Dermis blood vessel endothelial cell (primary cell): ENCODE measurements at regions not wholly inside any gene's neighbourhood (a gene's known extent, or its start where the extent isn't known, plus 50 kb on each side); places are given as distances from the start of the nearest gene placed in this dataset.

ENCODE experiments used
- DNase-seq: peaks from one replicate; pipeline ENCODE4 v3.0.0; 2010

DNA sequence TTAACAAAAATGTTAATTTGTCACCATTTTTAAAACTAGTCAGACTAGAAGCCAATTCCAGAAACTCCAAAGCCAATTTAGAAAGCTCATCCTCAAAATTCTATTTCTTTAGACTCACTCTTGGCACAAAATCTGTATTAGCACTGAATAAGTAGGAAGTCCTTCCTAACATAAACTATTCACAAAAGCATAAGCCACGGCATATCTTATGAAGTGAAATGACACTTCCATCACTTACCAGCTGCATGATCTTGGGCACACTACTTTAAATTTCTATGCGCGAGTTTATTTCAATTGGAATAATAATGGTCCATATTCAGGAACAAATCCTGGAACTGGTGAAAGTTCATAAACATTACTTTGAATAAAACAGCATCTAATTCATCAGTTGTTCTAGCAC, 1544.0 kb downstream of the TECRL start:
- no peak for DNase-seq

DNA sequence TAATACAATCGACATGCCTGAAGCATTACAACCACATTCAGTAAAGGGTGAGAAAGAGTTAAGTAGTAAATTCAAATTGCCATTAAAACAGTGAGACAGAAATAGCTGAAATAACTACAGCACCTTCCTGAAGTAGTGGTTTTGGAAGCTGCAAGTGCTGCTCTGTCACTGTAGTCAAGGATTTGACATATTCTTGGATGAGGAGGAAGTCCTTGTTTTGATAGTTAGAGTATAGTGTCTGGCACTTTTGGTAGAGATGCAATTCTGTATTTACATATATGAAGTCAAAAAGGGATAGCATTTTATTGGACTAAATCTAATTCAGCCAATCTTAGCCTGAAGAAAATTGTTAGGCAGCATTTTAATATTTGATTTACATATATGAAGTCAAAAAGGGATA, 1559.6 kb downstream of the TECRL start:
- no peak for DNase-seq

DNA sequence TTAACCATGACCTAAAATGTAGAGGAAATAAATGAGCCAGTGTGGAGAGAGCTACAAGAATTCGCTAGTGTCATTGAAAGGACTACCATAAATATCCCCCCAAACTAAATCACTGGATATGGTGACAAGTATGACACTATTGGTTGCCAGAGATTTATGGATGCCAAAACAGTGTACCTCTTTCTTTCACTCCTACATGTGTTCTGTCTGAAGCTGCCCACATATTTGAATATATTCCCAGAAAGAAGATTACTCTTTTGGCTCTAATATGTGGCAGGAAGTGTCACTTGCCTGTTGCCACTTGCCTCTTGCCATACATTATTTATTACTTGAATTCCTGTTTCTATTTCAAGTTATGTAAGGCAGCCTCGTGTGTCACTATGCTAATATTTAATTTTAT, 1573.6 kb downstream of the TECRL start:
- DNase-seq, result no peak

DNA sequence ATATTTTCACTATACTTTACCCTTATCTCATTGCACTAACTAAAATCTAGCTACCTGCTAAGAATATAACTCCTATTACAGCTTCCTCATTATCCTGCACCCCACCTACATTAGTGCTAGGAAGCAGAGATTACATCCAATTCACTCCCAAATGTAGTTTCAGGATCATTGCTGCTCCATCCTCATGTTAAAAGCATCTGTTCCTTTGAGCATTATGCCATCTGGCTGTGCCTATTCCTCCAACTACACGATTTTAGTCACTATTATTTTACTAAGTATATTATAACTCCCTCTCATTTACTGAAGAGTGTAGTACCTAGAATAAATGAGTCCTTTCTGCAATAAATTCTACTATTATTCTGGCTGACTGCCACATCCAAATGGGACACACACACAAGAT, 1586.9 kb downstream of the TECRL start:
- DNase-seq, result no peak

DNA sequence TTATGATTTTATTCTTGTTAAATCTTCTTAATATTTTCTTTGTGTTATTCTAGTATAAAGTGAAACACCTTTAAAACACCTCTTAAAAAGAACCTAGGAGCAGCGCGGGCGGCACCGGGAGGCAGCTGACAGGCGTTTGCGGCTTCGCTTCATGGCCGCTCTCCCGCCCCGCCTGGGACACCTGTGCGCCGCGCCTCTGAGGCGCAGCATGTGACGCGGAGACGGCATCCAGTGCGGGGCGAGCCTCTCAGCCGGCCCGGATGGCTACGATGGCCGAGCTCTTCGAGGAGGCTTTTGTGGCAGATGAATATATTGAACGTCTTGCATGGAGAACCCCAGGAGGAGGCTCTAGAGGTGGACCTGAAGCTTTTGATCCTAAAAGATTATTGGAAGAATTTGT, 1592.7 kb downstream of the TECRL start:
- DNase-seq, result no peak

DNA sequence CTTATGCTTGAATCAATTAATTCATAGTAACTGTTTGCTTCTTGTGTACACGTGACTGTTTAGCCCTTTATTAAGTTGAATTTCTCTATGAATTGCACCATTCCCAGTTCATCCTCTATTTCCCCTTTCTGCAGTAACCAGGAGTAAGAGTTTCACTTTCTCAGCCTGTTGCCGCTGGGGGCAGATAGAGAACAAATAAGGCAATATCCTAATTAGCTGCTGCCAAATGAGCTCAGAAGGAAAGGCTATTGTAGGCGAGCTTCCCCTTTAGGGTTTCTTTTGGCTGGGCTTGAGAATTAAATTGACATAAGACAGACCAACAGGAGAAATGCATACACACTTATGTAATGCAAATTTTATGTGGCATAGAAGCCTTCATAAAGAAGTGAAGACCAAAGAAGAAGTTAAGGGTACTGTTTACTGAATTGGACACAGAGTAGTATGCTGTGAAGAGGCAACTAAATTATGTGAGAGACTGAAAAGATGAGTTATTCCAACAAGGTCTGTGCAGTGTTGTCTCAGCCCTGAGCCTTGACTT, 1594.7 kb downstream of the TECRL start:
- DNase-seq, result no peak

DNA sequence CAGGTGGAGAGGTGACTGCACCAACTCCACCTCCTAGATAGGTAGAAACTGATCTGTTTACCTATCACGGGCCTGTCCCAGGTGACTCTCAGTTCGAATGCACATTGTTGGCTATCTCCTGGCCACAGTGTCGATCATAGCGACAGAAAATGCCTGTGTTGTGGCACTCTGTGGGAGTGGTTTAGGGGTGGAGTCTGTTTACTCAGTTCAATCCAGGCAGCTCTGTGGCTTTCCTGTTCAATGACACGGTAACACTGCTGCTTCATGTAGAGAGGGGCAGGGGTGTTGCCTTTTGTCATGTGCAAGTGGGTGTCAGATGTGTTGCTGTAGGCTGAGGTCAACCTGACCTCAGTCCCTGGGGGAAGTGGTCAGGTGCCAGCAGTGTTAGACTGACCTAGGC, 1602.4 kb downstream of the TECRL start:
- DNase-seq, result no peak

DNA sequence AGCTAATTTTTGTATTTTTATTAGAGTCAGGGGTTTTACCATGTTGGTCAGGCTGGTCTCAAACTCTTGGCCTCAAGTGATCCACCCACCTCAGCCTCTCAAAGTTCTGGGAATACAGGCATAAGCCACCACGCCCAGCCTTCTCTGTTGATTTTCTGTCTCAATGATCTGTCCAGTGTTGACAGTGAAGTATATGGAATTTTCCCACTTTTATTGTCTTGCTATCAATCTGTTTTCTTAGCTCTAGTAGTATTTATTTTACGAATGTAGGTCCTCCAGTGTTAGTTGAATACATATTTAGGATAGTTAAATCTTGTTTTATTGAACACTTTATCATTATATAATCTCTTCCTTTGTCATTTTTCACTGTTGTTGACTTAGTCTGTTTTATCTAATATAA, 1603.9 kb downstream of the ADGRL3 start:
- DNase-seq, result no peak

DNA sequence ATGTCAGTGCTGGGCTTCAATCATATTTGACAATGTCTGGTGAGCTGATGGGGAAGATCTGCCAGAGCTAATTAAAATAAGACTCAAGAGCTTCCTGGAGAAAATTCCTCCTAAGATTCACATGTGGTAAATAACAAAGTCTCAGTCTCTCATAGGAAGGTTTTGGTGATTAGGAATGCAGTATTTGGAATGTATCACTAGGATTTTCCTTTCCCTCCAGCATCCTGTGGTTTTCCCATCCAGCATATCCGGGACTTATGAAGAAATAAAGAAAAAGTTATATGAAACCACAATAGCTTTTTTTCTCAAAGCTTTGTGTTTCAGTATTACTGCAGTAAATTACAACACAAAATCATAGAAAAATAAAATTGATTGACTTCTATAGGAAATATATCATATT, 1597.1 kb downstream of the ADGRL3 start:
- no peak for DNase-seq

DNA sequence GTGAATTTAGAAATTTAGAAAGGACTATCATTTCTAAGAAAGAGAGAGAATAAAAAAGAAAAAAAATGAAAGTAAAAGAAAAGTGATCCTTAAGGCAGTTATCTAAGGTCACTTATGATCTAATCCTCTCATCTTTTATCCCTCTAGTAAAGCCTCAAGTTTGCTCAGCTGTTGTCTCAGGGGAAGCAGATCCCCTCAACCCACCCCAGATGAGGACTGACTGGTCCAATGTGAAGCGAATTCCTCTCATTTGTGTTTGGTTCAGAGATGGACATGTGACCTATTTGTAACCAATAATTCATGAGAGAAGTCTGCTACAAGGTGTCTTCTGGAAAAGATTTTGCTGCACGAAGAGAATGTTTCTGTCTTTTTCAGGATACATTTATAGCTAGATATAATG, 1591.3 kb downstream of the ADGRL3 start:
- no peak for DNase-seq

DNA sequence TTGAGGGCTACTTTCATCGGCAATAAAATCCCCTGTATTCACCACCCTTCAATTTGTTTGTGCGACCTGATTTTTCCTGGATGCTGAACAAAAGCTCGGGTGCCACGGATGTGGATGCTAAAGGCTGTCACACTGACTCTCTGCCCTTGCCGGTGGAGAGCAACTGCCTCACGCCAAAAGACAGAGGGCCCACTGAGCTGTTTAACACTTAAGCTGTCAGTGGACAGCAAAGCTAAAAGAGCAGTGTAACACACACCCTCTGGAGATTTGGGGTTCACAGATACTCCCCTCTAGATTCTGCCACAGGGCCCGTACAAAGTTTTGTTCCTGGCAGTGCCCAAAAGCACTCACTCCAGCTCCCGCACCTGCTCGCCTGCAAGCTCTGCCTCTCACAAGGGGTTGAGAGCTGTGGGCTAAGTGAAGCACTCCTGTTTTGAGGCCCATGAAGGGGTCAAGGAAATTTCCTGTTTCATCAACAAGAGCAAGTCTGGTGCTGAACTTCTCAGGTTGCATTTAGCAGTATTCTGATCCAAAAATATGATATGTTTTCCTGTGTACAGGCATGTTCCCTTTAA, 1571.9 kb downstream of the ADGRL3 start:
- DNase-seq, result no peak

DNA sequence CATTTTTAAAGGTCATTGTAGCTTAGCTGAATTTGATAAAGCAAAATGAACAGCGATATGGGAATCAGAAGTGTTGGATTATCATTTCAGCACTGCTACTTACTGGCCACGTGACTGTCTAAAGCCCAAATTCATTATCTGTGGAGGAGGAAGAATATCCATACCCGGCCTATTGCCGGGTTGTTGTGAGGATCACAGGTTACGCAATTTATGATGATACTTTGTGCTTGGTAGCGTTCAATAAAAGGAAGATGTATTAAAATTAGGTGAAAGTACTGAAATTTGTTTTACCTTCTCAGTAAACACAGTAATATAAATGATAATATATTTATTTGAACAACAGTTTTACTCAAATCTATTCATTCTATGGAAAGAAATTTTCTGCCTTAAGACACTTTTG, 1540.2 kb downstream of the ADGRL3 start:
- no peak for DNase-seq

DNA sequence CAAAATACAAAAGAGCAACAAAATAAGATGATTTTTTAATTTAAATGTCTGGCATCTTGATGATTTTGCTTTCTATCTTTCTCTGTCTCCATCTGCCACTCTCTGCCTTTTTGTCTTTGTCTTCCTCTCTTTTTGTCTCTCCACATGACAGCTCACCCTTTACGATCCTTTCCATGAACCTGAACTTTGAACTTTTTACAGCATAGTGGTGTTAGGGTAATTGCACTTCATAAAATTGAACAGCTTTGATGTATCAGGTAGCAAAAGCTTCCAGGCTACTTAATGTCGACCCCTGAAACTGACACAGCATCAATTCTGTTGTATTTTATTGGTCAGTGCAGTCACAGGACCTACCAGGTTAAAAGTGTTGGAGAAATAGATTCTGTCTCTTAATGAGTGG, 1517.0 kb downstream of the ADGRL3 start:
- DNase-seq, result no peak

DNA sequence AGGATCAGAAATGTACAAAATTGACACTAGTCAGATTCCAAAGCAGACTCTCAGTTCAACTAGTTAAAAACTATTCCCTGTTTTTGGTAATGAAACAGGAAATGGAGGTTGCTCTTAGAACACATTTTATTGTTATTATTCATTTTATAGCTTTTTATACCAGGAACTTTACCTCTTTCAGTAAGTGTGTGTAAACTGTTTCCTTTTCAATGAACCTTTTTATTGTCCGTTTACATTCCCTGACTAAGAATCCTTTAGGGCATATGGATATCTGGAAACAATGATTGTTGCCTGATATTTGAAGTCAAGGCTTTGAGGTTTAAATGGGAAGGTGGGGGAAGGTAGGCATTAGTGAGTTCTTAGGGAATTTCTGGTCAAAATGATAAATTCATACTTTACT, 1511.4 kb downstream of the ADGRL3 start:
- no peak for DNase-seq

DNA sequence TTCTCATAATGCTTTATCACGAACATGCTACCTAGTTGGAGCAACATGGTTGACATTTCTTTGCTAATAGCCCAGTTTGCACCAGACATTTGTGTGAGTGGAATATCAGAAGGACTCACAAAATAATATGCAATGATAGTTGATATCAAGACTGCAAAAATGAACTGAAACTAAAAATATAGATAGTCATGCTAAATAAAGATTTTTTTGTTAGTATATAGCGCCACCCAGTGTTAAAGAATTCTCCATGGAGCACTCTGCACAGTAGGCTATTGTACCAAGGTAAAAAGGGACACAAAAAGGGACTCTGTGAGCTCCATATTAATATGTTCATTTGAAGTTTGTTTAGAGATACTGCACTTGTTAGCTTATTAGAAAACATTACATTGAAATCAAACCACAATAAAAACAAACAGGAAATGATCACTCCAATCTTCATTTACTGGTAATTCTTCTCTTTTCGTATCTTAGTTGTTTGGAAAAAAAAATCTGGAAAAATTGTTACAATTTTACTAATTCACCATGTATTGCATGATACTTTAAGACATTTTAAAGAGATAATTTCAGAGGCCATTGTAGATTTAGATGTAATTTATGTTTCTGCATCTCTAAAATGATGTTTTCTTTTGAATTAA, 1509.6 kb downstream of the ADGRL3 start:
- no peak for DNase-seq

DNA sequence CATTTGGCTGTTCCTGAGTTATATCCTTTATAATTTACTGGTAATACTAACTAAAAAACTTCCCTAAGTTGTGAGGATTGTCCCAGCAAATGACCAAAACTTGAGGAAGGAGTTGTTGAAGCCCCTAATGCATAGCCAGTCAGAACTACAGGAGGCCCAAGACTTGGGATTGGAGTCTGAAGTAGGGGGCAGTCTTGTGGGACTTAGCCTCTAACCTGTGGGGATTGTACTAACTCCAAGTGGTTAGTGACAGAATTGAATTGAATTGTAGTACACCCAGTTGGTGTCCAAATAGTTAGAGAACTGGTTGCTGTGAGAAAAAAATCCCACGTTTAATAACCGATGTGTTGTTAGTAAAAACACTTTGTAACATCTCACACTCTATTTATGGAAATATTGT, 1506.3 kb downstream of the ADGRL3 start:
- DNase-seq, result no peak

DNA sequence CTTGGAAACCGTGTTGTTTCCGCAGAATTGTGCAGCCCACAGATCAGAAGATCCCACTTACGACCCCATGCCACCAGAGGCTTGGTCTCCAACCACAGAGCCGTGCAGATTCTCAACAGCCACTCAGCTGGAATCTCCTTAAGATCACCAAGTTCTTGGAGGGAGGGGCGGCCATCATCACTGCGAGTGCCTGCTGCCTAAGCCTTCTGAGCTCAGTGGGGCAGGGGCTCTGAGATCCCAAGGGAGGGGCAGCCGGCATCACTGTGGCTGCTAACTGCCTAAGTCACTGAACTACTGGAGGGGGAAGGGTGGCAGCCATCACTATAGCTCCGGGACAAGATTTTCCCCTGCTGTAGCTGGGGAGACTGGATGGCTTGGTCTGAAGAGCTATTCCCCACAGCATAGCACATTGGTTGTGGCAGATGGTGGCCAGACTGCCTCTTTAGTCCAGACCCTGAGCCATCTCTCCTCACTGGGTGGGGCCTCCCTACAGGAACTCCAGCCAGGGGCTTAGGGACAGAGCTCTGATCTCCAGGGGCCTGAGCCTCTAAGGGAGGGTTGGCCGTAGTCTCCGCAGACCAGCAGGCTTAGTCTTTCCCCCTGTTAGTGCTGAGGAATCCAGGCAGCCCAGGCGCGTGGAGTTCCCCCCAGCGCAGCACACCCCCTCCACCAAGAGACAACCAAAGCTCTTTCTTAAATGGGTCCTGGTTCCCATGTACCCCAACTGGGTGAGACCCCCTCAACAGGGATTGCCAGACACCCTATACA, 1483.9 kb downstream of the ADGRL3 start:
- DNase-seq, result no peak

DNA sequence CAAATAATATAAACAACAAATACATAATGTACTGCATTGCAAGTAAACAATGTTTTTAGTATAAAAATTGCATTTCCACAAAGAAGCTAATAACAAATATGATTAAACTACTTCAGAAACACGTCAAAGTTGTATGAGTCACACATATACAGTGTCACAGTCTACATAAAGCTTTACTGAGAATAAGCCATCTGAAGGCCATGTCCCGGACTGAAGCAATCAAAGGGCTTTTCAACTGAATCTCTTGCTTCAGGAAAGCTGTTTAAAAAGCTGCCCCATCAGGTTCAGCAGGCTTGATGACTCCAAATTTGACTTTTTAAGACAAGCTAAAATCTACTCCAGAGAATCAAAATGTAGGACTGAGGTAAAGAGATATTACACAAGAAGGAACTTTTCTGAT, 1476.8 kb downstream of the ADGRL3 start:
- no peak for DNase-seq

DNA sequence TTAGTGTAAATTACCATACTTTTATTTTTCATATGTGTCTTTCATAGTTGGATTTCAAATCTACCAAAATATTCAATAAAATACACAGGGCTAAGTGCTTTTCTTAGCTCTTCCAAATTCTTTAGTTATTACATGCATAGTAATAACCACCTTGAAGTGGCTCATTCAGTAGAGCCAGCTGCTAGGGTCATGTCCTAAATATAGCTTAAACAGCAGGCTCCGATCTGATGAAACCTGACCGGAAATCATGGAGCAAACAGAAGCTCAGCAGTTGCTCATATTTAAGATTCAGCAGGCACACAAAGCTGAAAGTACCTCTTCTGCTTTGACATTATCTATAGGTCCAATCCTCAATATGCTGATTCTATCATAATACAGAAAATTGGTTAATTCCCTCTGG, 1470.4 kb downstream of the ADGRL3 start:
- DNase-seq, result no peak

DNA sequence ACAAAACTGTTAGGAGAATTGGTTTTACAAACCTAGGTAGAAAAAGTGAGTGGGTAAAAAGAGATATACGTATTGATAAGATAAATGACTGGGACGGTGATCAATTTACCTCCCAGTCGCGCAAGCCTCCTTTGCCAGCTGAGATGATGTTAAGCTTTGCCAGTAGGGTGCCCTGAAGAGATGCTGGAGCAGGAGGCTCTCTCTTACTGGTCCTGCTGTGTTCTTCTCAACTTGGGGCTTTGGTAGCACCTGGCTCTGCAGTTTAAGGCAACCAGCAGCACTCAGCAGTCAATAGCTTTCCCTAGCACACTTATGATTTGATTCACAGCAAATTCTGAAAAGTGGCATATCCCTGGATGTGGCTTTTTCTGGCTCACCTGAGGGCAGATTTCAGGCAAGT, 1461.7 kb downstream of the ADGRL3 start:
- DNase-seq, result no peak

DNA sequence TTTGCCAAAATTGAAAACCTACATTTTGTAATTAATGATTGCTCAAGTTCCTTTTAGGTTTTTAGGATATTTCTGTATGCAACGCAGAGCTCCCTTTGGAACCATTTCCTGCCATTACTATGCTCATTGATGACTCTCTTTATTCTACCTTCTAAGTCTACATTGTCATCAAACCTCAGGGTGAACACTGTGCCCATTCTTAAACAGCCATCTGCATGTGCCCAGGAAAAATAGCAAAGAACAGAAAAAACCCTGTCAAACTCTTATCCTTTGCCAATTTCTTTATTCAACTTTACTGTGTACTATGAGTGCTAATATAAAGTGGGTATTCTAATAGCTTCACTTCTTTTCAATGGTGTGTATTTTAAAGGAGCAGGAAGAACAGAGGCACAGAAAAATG, 1455.9 kb downstream of the ADGRL3 start:
- DNase-seq, result no peak

DNA sequence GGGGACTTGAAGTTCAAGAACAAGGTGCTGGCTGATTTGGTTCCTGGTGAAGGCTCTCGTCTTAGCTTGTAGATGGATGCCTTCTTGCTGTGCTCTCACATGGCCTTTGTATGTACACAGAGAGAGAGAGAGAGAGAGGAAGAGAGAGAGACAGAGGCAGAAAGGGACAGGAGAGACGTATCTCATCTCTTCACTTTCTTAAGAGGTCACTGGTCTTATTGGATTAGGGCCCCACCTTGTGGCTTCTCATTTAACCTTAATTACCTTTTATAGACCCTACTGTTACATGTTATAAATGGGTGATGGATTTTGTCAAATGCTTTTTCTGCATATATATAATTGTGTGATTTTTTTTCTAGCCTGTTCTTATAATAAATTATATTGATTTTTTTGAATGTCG, 1444.2 kb downstream of the ADGRL3 start:
- no peak for DNase-seq

DNA sequence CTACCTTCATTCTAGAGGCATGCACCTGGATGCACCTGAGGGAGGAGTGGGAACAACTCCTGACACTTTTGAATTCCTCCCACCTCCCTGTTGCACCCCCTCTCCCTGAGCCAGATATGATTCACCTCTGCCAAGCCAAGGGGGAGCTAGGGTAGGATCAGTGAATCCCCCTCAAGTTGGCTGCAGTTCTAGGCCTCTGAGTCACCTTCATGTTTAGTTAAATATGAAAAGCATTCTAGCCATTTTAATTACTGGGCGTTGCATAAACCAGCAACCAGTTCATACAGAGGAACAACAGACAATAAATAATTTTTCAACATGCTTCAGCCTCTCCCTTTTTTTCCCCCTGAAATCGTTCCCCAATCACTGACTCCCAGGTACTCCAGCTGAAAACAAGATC, 1440.2 kb downstream of the ADGRL3 start:
- no peak for DNase-seq

DNA sequence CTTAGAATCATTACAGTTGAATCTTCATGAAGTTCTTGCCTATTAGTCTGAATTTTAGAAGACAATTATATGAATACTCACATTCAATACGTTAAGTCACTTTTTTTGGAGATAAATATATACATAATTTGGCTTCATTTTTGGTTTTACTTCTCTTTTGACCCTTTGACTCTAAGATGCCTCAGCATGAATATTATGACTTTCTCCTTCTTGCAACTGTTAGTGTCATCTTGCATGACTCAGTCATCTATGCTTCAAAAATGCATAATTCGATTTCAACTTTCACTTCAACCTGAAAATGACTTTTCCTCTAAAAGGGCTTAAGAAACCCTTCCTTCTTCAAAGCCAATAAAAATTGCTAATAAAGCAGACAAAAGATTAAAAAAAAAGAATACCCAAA, 1427.5 kb downstream of the ADGRL3 start:
- no peak for DNase-seq
